ENCODE measurements at regions not wholly inside any gene's neighbourhood (a gene's known extent, or its start where the extent isn't known, plus 50 kb on each side); places are given as distances from the start of the nearest gene placed in this dataset.

- Histone ChIP-seq H4K20me1 (ENCODE audit: insufficient read depth, low read length) (no peaks in the 10 kb centered on the region), H3K27ac (ENCODE audit: low read depth, low read length) (no peak overlapping the region), H3K4me3 (ENCODE audit: insufficient read depth, low read length) (no peak overlapping the region), H3K27me3 (ENCODE audit: insufficient read depth, low read length) (no peaks in the 10 kb centered on the region), H3K9me3 (ENCODE audit: low read depth, low read length) (no peaks in the 10 kb centered on the region), H3K36me3 (ENCODE audit: insufficient read depth, low read length) (no peaks in the 10 kb centered on the region), H3K4me2 (ENCODE audit: insufficient read depth, low read length) (no peak overlapping the region), H3K4me1 (ENCODE audit: insufficient read depth, low read length) (no peaks in the 10 kb centered on the region), H3K79me2 (ENCODE audit: insufficient read depth, low read length) (no peaks in the 10 kb centered on the region), H2AFZ (ENCODE audit: low read length) (no peak overlapping the region)
- no peak for TF ChIP-seq CTCF (IDR thresholded peaks at IDR 0.05; ENCODE audit: extremely low read depth, low read depth, low read length)
- no peak for DNase-seq (ENCODE audit: insufficient read length, low spot score, missing footprints)
Measured at GRCh38 chr16:62548095-62548494, 511.9 kb upstream of the CDH8 start.

GRCh38 chr16:62546701-62547100 is 510.5 kb upstream of the CDH8 start:
- no peaks in the 10 kb centered on the region for H3K4me1 ChIP-seq (ENCODE audit: insufficient read depth, low read length)
- no peaks in the 10 kb centered on the region for H4K20me1 ChIP-seq (ENCODE audit: insufficient read depth, low read length)
- no peaks in the 10 kb centered on the region for H3K9me3 ChIP-seq (ENCODE audit: low read depth, low read length)
- DNase-seq (ENCODE audit: insufficient read length, low spot score, missing footprints), result no peak
- H3K4me3 ChIP-seq (ENCODE audit: insufficient read depth, low read length), result no peak overlapping the region
- no peak overlapping the region for H3K27ac ChIP-seq (ENCODE audit: low read depth, low read length)
- H3K79me2 ChIP-seq (ENCODE audit: insufficient read depth, low read length), result no peaks in the 10 kb centered on the region
- no peak overlapping the region for H3K4me2 ChIP-seq (ENCODE audit: insufficient read depth, low read length)
- H2AFZ ChIP-seq (ENCODE audit: low read length), result no peak overlapping the region
- no peaks in the 10 kb centered on the region for H3K27me3 ChIP-seq (ENCODE audit: insufficient read depth, low read length)
- H3K36me3 ChIP-seq (ENCODE audit: insufficient read depth, low read length), result no peaks in the 10 kb centered on the region
- no peak for TF ChIP-seq CTCF (IDR thresholded peaks at IDR 0.05; ENCODE audit: extremely low read depth, low read depth, low read length)

GRCh38 chr16:62545039-62545438 is 508.8 kb upstream of the CDH8 start:
- Histone ChIP-seq H4K20me1 (ENCODE audit: insufficient read depth, low read length) (no peaks in the 10 kb centered on the region), H3K27ac (ENCODE audit: low read depth, low read length) (no peak overlapping the region), H3K36me3 (ENCODE audit: insufficient read depth, low read length) (no peaks in the 10 kb centered on the region), H3K27me3 (ENCODE audit: insufficient read depth, low read length) (no peaks in the 10 kb centered on the region), H3K4me2 (ENCODE audit: insufficient read depth, low read length) (no peak overlapping the region), H3K9me3 (ENCODE audit: low read depth, low read length) (no peaks in the 10 kb centered on the region), H3K4me1 (ENCODE audit: insufficient read depth, low read length) (no peaks in the 10 kb centered on the region), H2AFZ (ENCODE audit: low read length) (no peak overlapping the region), H3K79me2 (ENCODE audit: insufficient read depth, low read length) (no peaks in the 10 kb centered on the region), H3K4me3 (ENCODE audit: insufficient read depth, low read length) (no peak overlapping the region)
- TF ChIP-seq CTCF (IDR thresholded peaks at IDR 0.05; ENCODE audit: extremely low read depth, low read depth, low read length), result no peak
- no peak for DNase-seq (ENCODE audit: insufficient read length, low spot score, missing footprints)

GRCh38 chr16:62543516-62543915 is 507.3 kb upstream of the CDH8 start:
- H3K27me3 ChIP-seq (ENCODE audit: insufficient read depth, low read length), result no peaks in the 10 kb centered on the region
- H3K4me2 ChIP-seq (ENCODE audit: insufficient read depth, low read length), result no peak overlapping the region
- H3K79me2 ChIP-seq (ENCODE audit: insufficient read depth, low read length), result no peaks in the 10 kb centered on the region
- TF ChIP-seq CTCF (IDR thresholded peaks at IDR 0.05; ENCODE audit: extremely low read depth, low read depth, low read length), result no peak
- no peaks in the 10 kb centered on the region for H4K20me1 ChIP-seq (ENCODE audit: insufficient read depth, low read length)
- H3K4me1 ChIP-seq (ENCODE audit: insufficient read depth, low read length), result no peaks in the 10 kb centered on the region
- H3K27ac ChIP-seq (ENCODE audit: low read depth, low read length), result no peak overlapping the region
- DNase-seq (ENCODE audit: insufficient read length, low spot score, missing footprints), result no peak
- no peaks in the 10 kb centered on the region for H3K9me3 ChIP-seq (ENCODE audit: low read depth, low read length)
- no peak overlapping the region for H2AFZ ChIP-seq (ENCODE audit: low read length)
- no peaks in the 10 kb centered on the region for H3K36me3 ChIP-seq (ENCODE audit: insufficient read depth, low read length)
- no peak overlapping the region for H3K4me3 ChIP-seq (ENCODE audit: insufficient read depth, low read length)

Data from osteoblast (primary cell).